ENCODE measurements at regions not wholly inside any gene's neighbourhood (a gene's known extent, or its start where the extent isn't known, plus 50 kb on each side); places are given as distances from the start of the nearest gene placed in this dataset.

DNA sequence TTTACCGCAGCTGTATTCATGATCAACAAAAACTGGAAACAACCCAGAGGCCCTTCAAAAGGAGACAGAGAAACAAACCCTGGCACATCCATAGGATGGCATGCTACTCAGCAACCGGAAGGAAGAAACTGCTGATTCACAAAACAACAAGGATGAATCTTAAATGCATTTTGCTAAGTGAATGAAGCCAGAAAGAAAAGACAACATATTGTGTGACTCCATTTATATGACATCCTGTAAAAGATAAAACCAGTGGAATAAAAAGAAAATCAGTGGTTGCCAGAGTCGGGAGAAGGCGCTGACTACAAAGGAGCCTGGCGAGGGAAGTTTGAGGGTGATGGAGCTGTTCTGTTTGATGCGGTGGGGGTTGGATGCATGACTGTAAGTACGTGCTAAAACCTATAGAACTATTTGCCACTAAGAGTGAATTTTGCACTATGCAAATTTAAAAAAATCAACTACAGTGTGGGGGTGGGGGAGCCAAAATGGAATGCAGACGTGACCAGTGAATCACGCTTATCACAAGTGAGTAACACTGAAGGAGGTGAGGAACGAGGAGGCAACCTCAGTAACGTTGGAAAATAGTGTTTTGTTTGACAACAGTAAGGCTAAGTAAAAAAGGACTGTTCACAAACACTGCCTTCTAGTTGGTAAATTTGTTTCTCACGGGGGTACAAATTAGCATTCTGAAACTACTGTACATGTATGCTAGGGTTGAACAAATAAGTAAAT, 108.9 kb downstream of the INHBB start:
- H3K9me3 Mint-ChIP-seq, result peaks cover 21% of the 10 kb centered on the region
- DNase-seq, result no peak
- H3K27me3 Mint-ChIP-seq, result no peaks in the 10 kb centered on the region
- no peaks in the 10 kb centered on the region for H3K4me1 Mint-ChIP-seq
- H3K4me3 Mint-ChIP-seq, result no peak overlapping the region
- no peaks in the 10 kb centered on the region for H3K36me3 Mint-ChIP-seq
- H3K27ac Mint-ChIP-seq, result no peak overlapping the region

DNA sequence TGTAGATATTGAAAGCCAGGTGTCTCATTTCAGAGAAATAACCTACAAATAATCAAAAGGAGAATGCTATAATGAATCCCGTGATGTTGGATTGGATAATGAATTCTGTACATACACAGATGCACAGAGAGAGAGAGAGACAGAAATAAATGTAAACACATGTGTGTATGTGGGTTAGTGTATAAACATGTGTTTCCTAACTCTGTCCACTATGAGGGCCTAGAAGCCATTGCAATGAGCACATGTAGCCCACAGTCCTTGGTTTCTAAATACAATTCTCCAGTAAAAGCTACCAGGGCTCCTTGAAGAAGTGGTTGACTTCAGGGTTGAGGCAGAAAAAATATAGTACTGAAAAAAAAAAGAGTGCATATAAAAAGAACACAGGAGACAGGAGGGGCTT, 109.5 kb downstream of the INHBB start:
- H3K36me3 Mint-ChIP-seq, result no peaks in the 10 kb centered on the region
- no peak overlapping the region for H3K4me3 Mint-ChIP-seq
- no peaks in the 10 kb centered on the region for H3K27me3 Mint-ChIP-seq
- peaks cover 21% of the 10 kb centered on the region for H3K9me3 Mint-ChIP-seq
- DNase-seq, result no peak
- H3K4me1 Mint-ChIP-seq, result no peaks in the 10 kb centered on the region
- no peak overlapping the region for H3K27ac Mint-ChIP-seq

DNA sequence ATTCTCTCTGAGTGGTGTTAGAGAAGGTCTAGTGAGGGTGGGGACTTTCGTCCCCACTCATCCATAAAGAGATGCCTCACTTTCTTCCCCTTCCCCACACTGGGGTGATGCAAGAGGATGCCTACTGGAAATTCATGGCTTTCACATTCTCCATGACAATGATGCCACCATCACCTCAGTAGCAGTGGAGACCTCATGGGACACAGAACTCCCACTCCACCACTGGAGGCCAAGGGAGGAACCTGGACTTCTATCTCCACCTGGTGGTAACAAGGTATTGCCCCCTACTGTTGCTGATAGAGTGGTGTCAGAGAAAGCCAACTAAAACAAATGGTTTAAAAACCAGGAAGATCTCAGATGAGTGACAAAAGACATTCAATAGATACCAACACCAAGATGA, 110.9 kb downstream of the INHBB start:
- DNase-seq, result no peak
- Mint-ChIP-seq H3K27me3 (no peaks in the 10 kb centered on the region), H3K36me3 (no peaks in the 10 kb centered on the region), H3K4me3 (no peak overlapping the region), H3K4me1 (no peaks in the 10 kb centered on the region), H3K9me3 (peaks cover 21% of the 10 kb centered on the region), H3K27ac (no peak overlapping the region)

DNA sequence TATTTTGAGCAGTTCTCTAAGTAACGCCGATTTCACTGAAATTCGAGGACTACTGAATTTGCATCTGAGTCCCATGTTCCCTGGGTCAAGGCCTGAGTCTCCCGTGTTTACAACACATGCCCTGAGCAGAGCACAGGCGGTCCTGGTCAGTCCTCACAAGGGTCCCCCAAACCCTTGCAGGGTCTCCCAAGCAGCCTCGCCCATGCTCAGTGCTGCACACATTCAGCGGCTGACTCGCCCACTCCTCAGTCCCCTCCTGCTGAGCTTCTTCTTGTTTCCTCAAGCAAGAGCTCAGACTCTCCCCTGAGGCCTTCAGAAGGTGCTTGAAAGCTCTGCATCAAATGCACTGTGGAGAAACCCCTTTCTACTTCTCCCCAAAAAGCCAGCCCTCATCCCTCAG, 114.6 kb downstream of the INHBB start:
- Mint-ChIP-seq H3K27me3 (no peaks in the 10 kb centered on the region), H3K9me3 (peaks cover 21% of the 10 kb centered on the region), H3K27ac (no peak overlapping the region), H3K36me3 (no peaks in the 10 kb centered on the region), H3K4me3 (no peak overlapping the region), H3K4me1 (no peaks in the 10 kb centered on the region)
- no peak for DNase-seq

DNA sequence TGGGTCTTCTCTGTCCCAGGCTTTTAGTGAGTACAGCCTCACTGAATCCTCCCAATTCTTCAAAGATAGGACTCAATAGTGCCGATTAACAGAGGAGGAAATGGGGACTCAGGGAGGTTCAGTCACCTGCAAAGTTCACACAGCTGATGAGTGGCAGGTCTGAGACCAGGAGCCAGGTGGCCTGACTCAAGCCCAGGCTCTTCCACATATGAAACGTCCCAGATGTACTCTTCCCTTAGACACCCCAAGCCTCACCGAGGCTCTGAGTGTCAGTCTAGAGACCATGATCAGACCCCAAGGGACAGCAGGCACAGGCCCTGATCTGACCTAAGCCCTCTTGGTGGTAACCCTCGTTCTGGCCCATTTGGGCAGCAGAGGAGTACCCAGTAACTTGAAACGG, 115.2 kb downstream of the INHBB start:
- Mint-ChIP-seq H3K27me3 (no peaks in the 10 kb centered on the region), H3K4me1 (no peaks in the 10 kb centered on the region), H3K4me3 (no peak overlapping the region), H3K36me3 (no peaks in the 10 kb centered on the region), H3K27ac (no peak overlapping the region), H3K9me3 (peaks cover 21% of the 10 kb centered on the region)
- no peak for DNase-seq

DNA sequence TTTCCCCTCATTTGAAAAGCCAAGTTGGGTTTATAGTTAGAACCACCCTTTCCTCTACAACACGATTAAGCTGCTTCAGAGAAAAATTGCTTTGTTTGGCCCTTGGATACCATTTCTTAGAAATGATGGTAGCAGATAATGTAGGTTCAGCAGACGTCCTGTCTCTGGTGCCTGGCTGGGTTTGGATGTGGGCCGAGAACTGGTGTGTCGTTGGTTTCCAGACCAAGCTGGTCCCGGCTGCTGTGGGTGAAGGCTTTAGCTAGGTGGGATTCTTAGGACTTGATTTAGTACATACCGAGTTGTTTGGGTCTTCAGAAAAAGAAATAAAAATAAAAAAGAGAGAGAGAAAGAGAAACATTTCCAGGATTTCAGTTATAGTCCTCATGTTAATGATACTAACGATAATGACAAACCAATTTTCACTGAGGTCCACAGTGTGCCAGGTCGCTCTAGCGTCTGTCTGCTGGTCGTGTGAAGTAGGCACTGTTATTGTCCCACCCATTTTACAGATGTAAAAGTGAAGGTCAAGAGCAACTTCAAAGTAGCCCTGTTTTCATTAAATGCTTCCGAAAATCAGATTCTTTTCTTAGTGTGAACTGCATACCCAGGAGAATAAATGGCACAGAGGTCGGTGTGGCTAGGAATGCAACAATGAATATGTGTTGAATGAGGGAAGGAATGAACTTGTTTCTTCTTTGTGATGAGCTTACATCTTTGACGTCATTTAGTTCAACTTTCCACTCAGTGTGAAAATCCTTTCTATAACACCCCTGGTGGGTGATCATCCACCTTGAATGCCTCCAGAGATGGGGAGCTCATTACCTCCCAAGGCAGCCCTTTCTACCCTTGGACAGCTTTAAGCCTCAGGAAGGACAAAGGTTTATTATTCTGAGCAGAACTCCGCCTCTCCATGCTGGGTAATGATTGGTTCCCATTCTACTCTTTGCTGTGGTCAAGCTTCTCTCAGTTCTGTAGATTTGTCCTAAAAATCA, 115.9 kb downstream of the INHBB start:
- Mint-ChIP-seq H3K4me1 (no peaks in the 10 kb centered on the region), H3K9me3 (peaks cover 19% of the 10 kb centered on the region), H3K36me3 (no peaks in the 10 kb centered on the region), H3K4me3 (no peak overlapping the region), H3K27me3 (no peaks in the 10 kb centered on the region), H3K27ac (no peak overlapping the region)
- DNase-seq, result no peak

DNA sequence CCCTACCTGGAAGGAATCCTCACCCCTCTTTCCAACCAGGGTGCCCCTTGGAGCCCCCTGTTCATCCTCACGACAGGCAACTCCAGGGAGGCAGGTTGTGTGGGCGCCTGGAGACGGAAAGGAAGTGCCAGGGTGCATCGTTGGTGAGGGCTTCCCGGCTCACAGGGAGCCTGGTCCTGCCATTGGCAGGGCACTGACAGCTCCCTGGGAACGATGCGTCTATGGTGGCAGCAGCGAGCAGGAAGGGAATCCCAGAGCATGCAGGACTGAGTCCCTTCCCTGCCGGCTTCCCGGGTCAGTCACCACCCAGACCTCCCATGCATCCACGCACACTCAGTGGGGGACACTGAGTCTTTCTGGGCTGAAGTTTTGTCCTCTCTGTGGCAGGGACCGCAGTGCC, 117.6 kb downstream of the INHBB start:
- peaks cover 7% of the 10 kb centered on the region for H3K9me3 Mint-ChIP-seq
- H3K4me1 Mint-ChIP-seq, result no peaks in the 10 kb centered on the region
- no peak for DNase-seq
- H3K27ac Mint-ChIP-seq, result no peak overlapping the region
- H3K27me3 Mint-ChIP-seq, result no peaks in the 10 kb centered on the region
- H3K36me3 Mint-ChIP-seq, result no peaks in the 10 kb centered on the region
- no peak overlapping the region for H3K4me3 Mint-ChIP-seq

DNA sequence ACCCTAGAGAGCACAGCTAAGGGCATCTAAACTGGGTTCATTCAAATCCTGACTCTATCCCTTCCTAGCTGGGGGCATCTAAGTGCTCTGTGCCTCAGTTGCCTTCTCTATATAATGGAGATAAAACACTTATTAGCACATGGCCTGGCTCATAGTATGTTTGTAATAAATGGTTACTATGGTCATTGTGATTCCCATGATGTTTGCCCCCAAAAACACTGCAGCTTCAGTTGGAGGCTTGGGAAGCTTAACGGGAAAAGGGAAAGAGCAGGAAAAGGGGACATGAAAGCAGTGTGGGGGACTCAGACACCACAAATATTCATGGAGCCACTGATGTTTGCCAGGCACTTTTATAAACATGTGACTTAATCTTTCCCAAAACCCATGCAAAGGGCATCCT, 118.1 kb downstream of the INHBB start:
- no peak overlapping the region for H3K4me3 Mint-ChIP-seq
- no peaks in the 10 kb centered on the region for H3K4me1 Mint-ChIP-seq
- H3K27ac Mint-ChIP-seq, result no peak overlapping the region
- H3K36me3 Mint-ChIP-seq, result no peaks in the 10 kb centered on the region
- H3K9me3 Mint-ChIP-seq, result peaks cover 3% of the 10 kb centered on the region
- no peak for DNase-seq
- H3K27me3 Mint-ChIP-seq, result no peaks in the 10 kb centered on the region

DNA sequence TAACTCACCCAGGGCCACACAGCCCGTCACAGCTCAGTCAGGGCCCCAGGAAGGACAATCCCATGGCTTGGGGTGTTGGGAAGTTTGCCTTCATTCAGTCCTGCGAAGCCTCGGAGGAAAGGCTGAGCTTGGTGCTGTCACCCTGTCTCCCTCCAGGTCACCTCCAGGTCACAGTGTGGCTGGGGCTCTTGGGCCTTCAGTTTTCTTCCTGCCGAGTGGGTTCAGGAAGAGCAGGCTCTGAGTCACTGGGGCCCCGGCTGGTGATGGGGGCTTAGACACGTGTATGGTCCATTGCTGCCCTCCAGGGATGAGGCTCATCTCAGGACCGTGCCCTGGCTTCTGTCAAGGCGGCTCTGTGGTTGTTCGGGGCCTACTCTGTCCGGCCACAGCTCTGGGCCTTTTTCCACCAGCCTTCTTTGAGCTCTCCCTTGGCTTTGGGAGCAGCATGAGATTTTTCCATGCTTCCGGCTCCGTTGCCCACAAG, 118.6 kb downstream of the INHBB start:
- no peaks in the 10 kb centered on the region for H3K27me3 Mint-ChIP-seq
- H3K4me1 Mint-ChIP-seq, result no peaks in the 10 kb centered on the region
- H3K36me3 Mint-ChIP-seq, result no peaks in the 10 kb centered on the region
- H3K4me3 Mint-ChIP-seq, result no peak overlapping the region
- no peaks in the 10 kb centered on the region for H3K9me3 Mint-ChIP-seq
- DNase-seq, result no peak
- H3K27ac Mint-ChIP-seq, result no peak overlapping the region

DNA sequence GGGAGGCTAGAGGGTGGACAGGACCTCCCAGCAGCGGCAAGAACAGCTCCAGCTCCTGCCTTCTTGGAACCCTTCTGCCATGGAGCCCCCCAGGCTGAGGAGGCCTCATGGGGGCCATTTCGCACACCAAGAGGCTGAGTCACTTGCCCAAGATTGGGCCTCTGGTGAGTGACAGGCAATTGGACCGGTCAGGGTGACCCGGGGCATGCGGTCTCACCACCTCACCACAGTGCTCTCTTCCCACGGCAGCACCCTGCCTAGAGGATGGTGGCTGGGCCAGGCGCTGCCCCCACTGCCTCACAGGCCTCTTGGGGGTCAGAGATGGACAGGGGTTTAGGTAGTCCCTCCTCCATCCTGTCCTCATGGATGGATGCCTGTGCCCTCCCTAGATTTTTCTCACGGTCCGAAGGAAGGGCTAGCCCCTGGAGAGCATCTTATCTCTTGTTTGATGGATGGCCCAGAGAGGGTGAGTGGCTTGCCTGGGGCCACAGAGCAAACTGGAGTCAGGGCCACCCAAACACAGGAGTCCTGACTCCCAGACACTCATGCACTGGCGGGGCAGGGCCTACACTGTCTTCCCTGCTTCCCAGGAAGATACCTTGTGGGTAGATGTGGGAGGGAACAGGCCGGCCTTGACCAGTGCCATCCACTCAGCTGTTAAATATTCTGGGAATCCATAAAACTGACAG, 119.2 kb downstream of the INHBB start:
- H3K27ac Mint-ChIP-seq, result no peak overlapping the region
- H3K27me3 Mint-ChIP-seq, result no peaks in the 10 kb centered on the region
- H3K4me3 Mint-ChIP-seq, result no peak overlapping the region
- H3K4me1 Mint-ChIP-seq, result no peaks in the 10 kb centered on the region
- no peaks in the 10 kb centered on the region for H3K36me3 Mint-ChIP-seq
- H3K9me3 Mint-ChIP-seq, result no peaks in the 10 kb centered on the region
- DNase-seq, result no peak

DNA sequence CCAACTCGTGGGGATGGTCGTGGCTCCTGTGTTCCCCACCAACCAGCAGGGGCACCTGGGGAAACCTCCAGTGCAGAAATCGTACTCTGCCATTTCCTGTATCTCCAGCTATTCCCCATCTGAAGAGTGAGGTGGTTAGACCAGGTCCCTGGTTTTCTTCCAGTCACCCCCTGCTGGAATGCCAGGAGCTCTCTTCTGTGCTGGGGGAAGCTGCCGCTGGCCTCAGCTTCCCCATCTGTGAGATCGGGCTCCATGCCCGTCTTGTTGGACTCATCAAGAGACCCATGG, 119.7 kb downstream of the INHBB start:
- H3K27ac Mint-ChIP-seq, result no peak overlapping the region
- H3K9me3 Mint-ChIP-seq, result no peaks in the 10 kb centered on the region
- H3K4me3 Mint-ChIP-seq, result no peak overlapping the region
- DNase-seq, result no peak
- no peaks in the 10 kb centered on the region for H3K4me1 Mint-ChIP-seq
- no peaks in the 10 kb centered on the region for H3K27me3 Mint-ChIP-seq
- H3K36me3 Mint-ChIP-seq, result no peaks in the 10 kb centered on the region

DNA sequence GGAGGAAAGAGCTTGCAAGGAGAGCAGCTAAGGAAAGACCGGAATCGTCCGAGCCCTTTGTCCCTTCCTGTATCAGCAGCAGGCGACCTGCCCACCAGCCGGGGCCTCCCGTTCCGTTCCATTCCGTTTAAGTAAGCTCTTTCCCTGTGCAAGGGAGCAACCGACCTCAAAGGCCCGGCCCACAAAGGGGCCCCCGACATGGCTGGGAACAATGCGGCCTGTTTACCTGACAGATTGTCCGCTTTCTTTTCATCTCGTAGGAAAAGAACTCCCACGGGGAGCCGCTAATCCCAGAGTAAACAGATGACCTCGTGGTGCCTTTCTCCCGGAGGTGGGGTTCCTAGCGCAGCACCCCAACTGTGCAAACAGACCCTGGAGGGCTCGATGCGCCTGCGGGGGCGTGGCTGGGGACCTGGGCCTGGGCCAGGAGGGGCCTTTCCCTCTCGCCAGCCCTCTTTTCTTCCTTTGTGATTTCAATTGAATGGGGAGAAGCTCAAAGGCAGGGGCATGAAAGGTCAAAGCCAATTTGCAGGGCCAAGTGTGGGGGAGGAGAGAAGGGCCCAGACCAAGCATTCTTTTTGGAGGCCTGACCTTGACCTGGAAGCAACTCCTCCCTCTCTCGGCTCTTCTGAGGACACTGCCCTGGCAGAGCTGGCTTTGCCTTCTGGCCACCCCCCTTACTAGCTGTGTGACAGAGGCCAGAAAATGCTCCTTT, 120.2 kb downstream of the INHBB start:
- no peaks in the 10 kb centered on the region for H3K9me3 Mint-ChIP-seq
- H3K27ac Mint-ChIP-seq, result no peak overlapping the region
- no peak for DNase-seq
- H3K4me1 Mint-ChIP-seq, result no peaks in the 10 kb centered on the region
- no peaks in the 10 kb centered on the region for H3K36me3 Mint-ChIP-seq
- no peak overlapping the region for H3K4me3 Mint-ChIP-seq
- no peaks in the 10 kb centered on the region for H3K27me3 Mint-ChIP-seq

DNA sequence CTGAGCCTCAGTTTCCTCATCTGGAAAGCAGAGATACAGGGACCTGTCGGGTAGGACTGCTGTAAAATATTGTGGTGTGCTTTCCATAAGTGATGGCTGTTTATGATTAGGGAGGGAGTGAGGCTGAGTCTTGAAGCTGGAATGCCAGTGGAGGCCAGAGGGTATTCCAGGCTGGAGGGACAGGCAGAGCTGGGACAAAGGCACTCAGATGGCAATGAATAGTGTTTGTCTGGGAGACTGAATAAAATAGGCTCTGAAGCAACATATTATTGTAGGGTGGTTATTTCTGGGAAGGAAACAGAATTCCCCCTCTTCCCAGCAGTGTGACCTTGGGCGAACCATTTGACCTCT, 120.7 kb downstream of the INHBB start:
- Mint-ChIP-seq H3K4me1 (no peaks in the 10 kb centered on the region), H3K36me3 (no peaks in the 10 kb centered on the region), H3K9me3 (no peaks in the 10 kb centered on the region), H3K27ac (no peak overlapping the region), H3K4me3 (no peak overlapping the region), H3K27me3 (no peaks in the 10 kb centered on the region)
- no peak for DNase-seq

DNA sequence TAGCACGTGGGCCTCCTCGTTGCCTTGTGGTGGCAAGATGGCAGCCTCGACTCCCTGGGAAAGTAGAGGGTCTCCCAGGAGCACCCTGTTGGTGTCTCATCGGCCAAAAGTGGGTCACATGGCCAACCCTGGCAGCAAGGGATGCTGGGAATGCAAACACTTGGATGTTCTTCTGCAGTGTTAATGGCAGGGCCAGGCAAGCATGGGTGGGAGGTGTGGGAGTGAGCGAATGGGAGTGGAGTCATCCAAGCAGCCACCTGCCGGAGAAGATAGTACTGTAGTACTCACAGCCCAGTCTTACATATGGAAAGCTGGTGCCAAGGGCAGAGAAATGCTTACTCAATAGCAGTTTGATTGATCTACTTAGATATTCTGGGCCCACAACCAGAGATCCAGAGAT, 122.2 kb downstream of the INHBB start:
- no peak overlapping the region for H3K4me3 Mint-ChIP-seq
- no peak overlapping the region for H3K27ac Mint-ChIP-seq
- no peaks in the 10 kb centered on the region for H3K36me3 Mint-ChIP-seq
- no peak for DNase-seq
- H3K9me3 Mint-ChIP-seq, result peaks cover 1% of the 10 kb centered on the region
- no peaks in the 10 kb centered on the region for H3K27me3 Mint-ChIP-seq
- H3K4me1 Mint-ChIP-seq, result no peaks in the 10 kb centered on the region

DNA sequence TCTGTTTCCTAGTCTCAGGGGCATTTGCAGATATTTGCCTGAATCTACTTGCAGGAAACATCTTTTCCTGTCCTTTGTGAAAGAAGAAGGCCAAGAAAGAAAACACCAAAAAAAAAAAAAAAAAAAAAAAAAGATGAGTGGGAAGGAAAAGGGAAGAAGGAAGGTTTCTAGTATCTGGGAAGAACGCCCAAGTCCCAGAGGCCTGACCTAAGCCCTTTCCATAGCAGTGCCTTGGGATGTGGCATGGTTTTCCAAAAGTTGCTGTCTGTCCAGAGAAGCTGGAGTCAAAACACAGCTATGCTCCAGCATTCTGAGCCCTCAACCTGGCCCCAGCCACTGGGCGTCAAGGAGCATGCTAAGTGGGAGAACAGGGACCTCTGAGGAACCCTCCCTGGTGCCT, 123.5 kb downstream of the INHBB start:
- no peaks in the 10 kb centered on the region for H3K4me1 Mint-ChIP-seq
- H3K36me3 Mint-ChIP-seq, result no peaks in the 10 kb centered on the region
- H3K4me3 Mint-ChIP-seq, result no peak overlapping the region
- peaks cover 1% of the 10 kb centered on the region for H3K9me3 Mint-ChIP-seq
- no peak for DNase-seq
- H3K27me3 Mint-ChIP-seq, result no peaks in the 10 kb centered on the region
- no peak overlapping the region for H3K27ac Mint-ChIP-seq

Measured in activated naive CD8-positive, alpha-beta T cell treated with anti-CD3 and anti-CD28 coated beads for 36 hours (primary cell).